ENCODE measurements at regions not wholly inside any gene's neighbourhood (a gene's known extent, or its start where the extent isn't known, plus 50 kb on each side); places are given as distances from the start of the nearest gene placed in this dataset.

GRCh38 chr10:94277450-94277849 is 85.3 kb downstream of the NOC3L start:
- Histone ChIP-seq H3K9ac (ENCODE audit: low read length) (no peak overlapping the region), H3K4me2 (replicated peaks; ENCODE audit: low read depth, low read length, poor library complexity, severe bottlenecking) (no peak overlapping the region), H3K27ac (ENCODE audit: low read length in 2 of 2) (no peak overlapping the region), H3K4me1 (ENCODE audit: control insufficient read depth in 2 of 2, insufficient read depth in 2 of 2, low read length in 2 of 2) (no peaks in the 10 kb centered on the region), H4K20me1 (ENCODE audit: control insufficient read depth, insufficient read depth, low read length, poor library complexity, severe bottlenecking) (no peaks in the 10 kb centered on the region), H3K27me3 (replicated peaks in 1 of 4; ENCODE audit: control extremely low read depth in 1 of 4, control insufficient read depth in 3 of 4, insufficient read depth in 4 of 4, low read length in 3 of 4) (peaks cover 0 to 4% (median 1%) of the 10 kb centered on the region in 4 experiments), H2AFZ (ENCODE audit: insufficient read depth, low read depth, low read length, poor library complexity, severe bottlenecking) (no peak overlapping the region), H3K4me3 (ENCODE audit: control extremely low read depth in 1 of 5, extremely low read depth in 1 of 5, insufficient read depth in 1 of 5, low read depth in 2 of 5, low read length in 4 of 5) (no peak overlapping the region), H3K9me3 (ENCODE audit: control extremely low read depth in 1 of 3, control insufficient read depth in 2 of 3, insufficient read depth in 1 of 3, low read length in 2 of 3) (peaks cover 0 to 5% (median 2%) of the 10 kb centered on the region in 3 donors), H3K36me3 (replicated peaks in 1 of 2; ENCODE audit: control extremely low read depth in 1 of 2, control insufficient read depth in 1 of 2, extremely low read depth in 1 of 2, insufficient read depth in 2 of 2, low read length in 1 of 2) (no peaks in the 10 kb centered on the region), H3K79me2 (ENCODE audit: control insufficient read depth, insufficient read depth, low read length) (no peaks in the 10 kb centered on the region)
- ATAC-seq (ENCODE audit: low read depth) (no peak), DNase-seq (no peak)
- 91% methylated on average over 4 of the region's 6 CpGs for WGBS (ENCODE audit: insufficient coverage)
- no peak for TF ChIP-seq EZH2 (IDR thresholded peaks at IDR 0.05; ENCODE audit: borderline replicate concordance, insufficient read depth, low read depth, low read length, poor library complexity, severe bottlenecking)
- no peak for TF ChIP-seq CTCF (IDR thresholded peaks at IDR 0.05)
- ChIA-PET CTCF (interaction anchor here (1.1 to 4.7 kb wide), 3 partner anchors 9 to 167 kb away, joined by 3 to 48 read pairs (median 14); no protein-coding TSS in a partner anchor), POLR2A (no interaction called here)
- Mint-ChIP-seq H3K27me3 (peaks cover 8% of the 10 kb centered on the region), H3K9me3 (ENCODE audit: insufficient read depth) (peaks cover 3% of the 10 kb centered on the region), H3K4me1 (peaks cover 6% of the 10 kb centered on the region), H3K27ac (no peak overlapping the region), H3K4me3 (no peak overlapping the region)
- intact Hi-C loops (cut with micrococcal nuclease), result no loop called here

- no peak overlapping the region for H3K4me3 ChIP-seq (ENCODE audit: control extremely low read depth in 1 of 5, extremely low read depth in 1 of 5, insufficient read depth in 1 of 5, low read depth in 2 of 5, low read length in 4 of 5)
- peak; percentile 49 for ATAC-seq (ENCODE audit: low read depth)
- Mint-ChIP-seq H3K4me1 (peaks cover 6% of the 10 kb centered on the region), H3K9me3 (ENCODE audit: insufficient read depth) (no peaks in the 10 kb centered on the region), H3K4me3 (no peak overlapping the region), H3K27ac (no peak overlapping the region), H3K27me3 (peaks cover 24% of the 10 kb centered on the region)
- H3K9ac ChIP-seq (ENCODE audit: low read length), result no peak overlapping the region
- H3K9me3 ChIP-seq (ENCODE audit: control extremely low read depth in 1 of 3, control insufficient read depth in 2 of 3, insufficient read depth in 1 of 3, low read length in 2 of 3), result no peaks in the 10 kb centered on the region
- H3K79me2 ChIP-seq (ENCODE audit: control insufficient read depth, insufficient read depth, low read length), result no peaks in the 10 kb centered on the region
- peaks cover 0 to 9% (median 3%) of the 10 kb centered on the region in 4 experiments for H3K27me3 ChIP-seq (replicated peaks in 1 of 4; ENCODE audit: control extremely low read depth in 1 of 4, control insufficient read depth in 3 of 4, insufficient read depth in 4 of 4, low read length in 3 of 4)
- TF ChIP-seq EZH2 (IDR thresholded peaks at IDR 0.05; ENCODE audit: borderline replicate concordance, insufficient read depth, low read depth, low read length, poor library complexity, severe bottlenecking) (no peak), CTCF (IDR thresholded peaks at IDR 0.05) (peak; percentile 98)
- H3K4me1 ChIP-seq (ENCODE audit: control insufficient read depth in 2 of 2, insufficient read depth in 2 of 2, low read length in 2 of 2), result no peaks in the 10 kb centered on the region
- POLR2A ChIA-PET, result no interaction called here
- intact Hi-C loops (cut with micrococcal nuclease), result loop anchor here (1.0 kb wide), 2 partner anchors 40 to 164 kb away; no protein-coding TSS in a partner anchor
- no peak overlapping the region for H3K4me2 ChIP-seq (replicated peaks; ENCODE audit: low read depth, low read length, poor library complexity, severe bottlenecking)
- no peaks in the 10 kb centered on the region for H4K20me1 ChIP-seq (ENCODE audit: control insufficient read depth, insufficient read depth, low read length, poor library complexity, severe bottlenecking)
- CTCF ChIA-PET, result interaction anchor here (4.7 to 4.9 kb wide), 2 partner anchors 163 to 165 kb away, joined by 34 to 48 read pairs; no protein-coding TSS in a partner anchor
- DNase-seq, result peak; percentile 71
- peak overlapping the region; percentile 37 for H2AFZ ChIP-seq (ENCODE audit: insufficient read depth, low read depth, low read length, poor library complexity, severe bottlenecking)
- 33% methylated on average over 6 of the region's 14 CpGs for WGBS (ENCODE audit: insufficient coverage)
- H3K36me3 ChIP-seq (replicated peaks in 1 of 2; ENCODE audit: control extremely low read depth in 1 of 2, control insufficient read depth in 1 of 2, extremely low read depth in 1 of 2, insufficient read depth in 2 of 2, low read length in 1 of 2), result no peaks in the 10 kb centered on the region
- H3K27ac ChIP-seq (ENCODE audit: low read length in 2 of 2), result no peak overlapping the region
Observed at GRCh38 chr10:94279835-94280709, 82.7 kb downstream of the NOC3L start.
